ENCODE measurements at regions not wholly inside any gene's neighbourhood (a gene's known extent, or its start where the extent isn't known, plus 50 kb on each side); places are given as distances from the start of the nearest gene placed in this dataset.
"Not testable (repeated sequence)": the region's sequence is repeated elsewhere in the genome, so short reads cannot be mapped to it uniquely, and the experiment has no call there.

GRCh38 chr4:163680386-163681098 is 186.1 kb downstream of the TMA16 start:
- no peak overlapping the region for H3K9ac ChIP-seq (ENCODE audit: low read depth in 1 of 2, low read length in 2 of 2)
- no peaks in the 10 kb centered on the region for H3K9me3 ChIP-seq (ENCODE audit: control insufficient read depth in 2 of 2, low read length in 2 of 2)

GRCh38 chr4:163681208-163681821 is 186.8 kb downstream of the TMA16 start:
- Histone ChIP-seq H3K9me3 (ENCODE audit: control insufficient read depth in 2 of 2, low read length in 2 of 2) (no peaks in the 10 kb centered on the region), H3K27ac (ENCODE audit: low read depth in 2 of 2, low read length in 2 of 2) (no peak overlapping the region), H3K27me3 (ENCODE audit: control insufficient read depth in 2 of 2, insufficient read depth in 2 of 2, low read length in 2 of 2) (no peaks in the 10 kb centered on the region), H3K9ac (ENCODE audit: low read depth in 1 of 2, low read length in 2 of 2) (no peak overlapping the region), H3K4me1 (ENCODE audit: control insufficient read depth in 2 of 2, insufficient read depth in 2 of 2, low read length in 2 of 2) (no peaks in the 10 kb centered on the region), H3K36me3 (ENCODE audit: control insufficient read depth in 2 of 2, insufficient read depth in 2 of 2, low read length in 2 of 2) (no peaks in the 10 kb centered on the region), H3K4me3 (ENCODE audit: low read length in 2 of 2) (no peak overlapping the region)

More at GRCh38 chr4:163680386-163681098, 186.1 kb downstream of the TMA16 start:
- no peaks in the 10 kb centered on the region for H3K27me3 ChIP-seq (ENCODE audit: control insufficient read depth in 2 of 2, insufficient read depth in 2 of 2, low read length in 2 of 2)
- H3K27ac ChIP-seq (ENCODE audit: low read depth in 2 of 2, low read length in 2 of 2), result no peak overlapping the region
- H3K4me1 ChIP-seq (ENCODE audit: control insufficient read depth in 2 of 2, insufficient read depth in 2 of 2, low read length in 2 of 2), result no peaks in the 10 kb centered on the region
- H3K4me3 ChIP-seq (ENCODE audit: low read length in 2 of 2), result no peak overlapping the region
- no peaks in the 10 kb centered on the region for H3K36me3 ChIP-seq (ENCODE audit: control insufficient read depth in 2 of 2, insufficient read depth in 2 of 2, low read length in 2 of 2)

GRCh38 chr4:163688856-163689255 is 194.4 kb downstream of the TMA16 start:
- H3K27me3 ChIP-seq (ENCODE audit: control insufficient read depth in 2 of 2, insufficient read depth in 2 of 2, low read length in 2 of 2), result no peaks in the 10 kb centered on the region
- H3K9ac ChIP-seq (ENCODE audit: low read depth in 1 of 2, low read length in 2 of 2), result no peak overlapping the region
- H3K4me3 ChIP-seq (ENCODE audit: low read length in 2 of 2), result no peak overlapping the region
- H3K27ac ChIP-seq (ENCODE audit: low read depth in 2 of 2, low read length in 2 of 2), result no peak overlapping the region
- no peaks in the 10 kb centered on the region for H3K4me1 ChIP-seq (ENCODE audit: control insufficient read depth in 2 of 2, insufficient read depth in 2 of 2, low read length in 2 of 2)
- no peaks in the 10 kb centered on the region for H3K9me3 ChIP-seq (ENCODE audit: control insufficient read depth in 2 of 2, low read length in 2 of 2)
- no peaks in the 10 kb centered on the region for H3K36me3 ChIP-seq (ENCODE audit: control insufficient read depth in 2 of 2, insufficient read depth in 2 of 2, low read length in 2 of 2)

- Histone ChIP-seq H3K36me3 (ENCODE audit: control insufficient read depth in 2 of 2, insufficient read depth in 2 of 2, low read length in 2 of 2) (no peaks in the 10 kb centered on the region), H3K4me1 (ENCODE audit: control insufficient read depth in 2 of 2, insufficient read depth in 2 of 2, low read length in 2 of 2) (no peaks in the 10 kb centered on the region), H3K27ac (ENCODE audit: low read depth in 2 of 2, low read length in 2 of 2) (no peak overlapping the region)
Observed at GRCh38 chr4:163693211-163693610, 198.7 kb downstream of the TMA16 start.

GRCh38 chr4:163693776-163694175 is 199.3 kb downstream of the TMA16 start:
- no peak overlapping the region for H3K9ac ChIP-seq (ENCODE audit: low read depth in 1 of 2, low read length in 2 of 2)
- no peaks in the 10 kb centered on the region for H3K36me3 ChIP-seq (ENCODE audit: control insufficient read depth in 2 of 2, insufficient read depth in 2 of 2, low read length in 2 of 2)
- H3K27ac ChIP-seq (ENCODE audit: low read depth in 2 of 2, low read length in 2 of 2), result no peak overlapping the region
- no peaks in the 10 kb centered on the region for H3K27me3 ChIP-seq (ENCODE audit: control insufficient read depth in 2 of 2, insufficient read depth in 2 of 2, low read length in 2 of 2)
- H3K4me1 ChIP-seq (ENCODE audit: control insufficient read depth in 2 of 2, insufficient read depth in 2 of 2, low read length in 2 of 2), result no peaks in the 10 kb centered on the region
- no peaks in the 10 kb centered on the region for H3K9me3 ChIP-seq (ENCODE audit: control insufficient read depth in 2 of 2, low read length in 2 of 2)
- no peak overlapping the region for H3K4me3 ChIP-seq (ENCODE audit: low read length in 2 of 2)

More at GRCh38 chr4:163693211-163693610, 198.7 kb downstream of the TMA16 start:
- Histone ChIP-seq H3K4me3 (ENCODE audit: low read length in 2 of 2) (no peak overlapping the region), H3K9ac (ENCODE audit: low read depth in 1 of 2, low read length in 2 of 2) (no peak overlapping the region), H3K9me3 (ENCODE audit: control insufficient read depth in 2 of 2, low read length in 2 of 2) (no peaks in the 10 kb centered on the region), H3K27me3 (ENCODE audit: control insufficient read depth in 2 of 2, insufficient read depth in 2 of 2, low read length in 2 of 2) (no peaks in the 10 kb centered on the region)

GRCh38 chr4:163694385-163694784 is 199.9 kb downstream of the TMA16 start:
- H3K4me3 ChIP-seq (ENCODE audit: low read length in 2 of 2), result no peak overlapping the region
- H3K4me1 ChIP-seq (ENCODE audit: control insufficient read depth in 2 of 2, insufficient read depth in 2 of 2, low read length in 2 of 2), result no peaks in the 10 kb centered on the region
- no peak overlapping the region for H3K9ac ChIP-seq (ENCODE audit: low read depth in 1 of 2, low read length in 2 of 2)
- no peaks in the 10 kb centered on the region for H3K9me3 ChIP-seq (ENCODE audit: control insufficient read depth in 2 of 2, low read length in 2 of 2)
- no peaks in the 10 kb centered on the region for H3K36me3 ChIP-seq (ENCODE audit: control insufficient read depth in 2 of 2, insufficient read depth in 2 of 2, low read length in 2 of 2)
- no peak overlapping the region for H3K27ac ChIP-seq (ENCODE audit: low read depth in 2 of 2, low read length in 2 of 2)
- no peaks in the 10 kb centered on the region for H3K27me3 ChIP-seq (ENCODE audit: control insufficient read depth in 2 of 2, insufficient read depth in 2 of 2, low read length in 2 of 2)

GRCh38 chr4:163697121-163697520 is 202.6 kb downstream of the TMA16 start:
- no peak overlapping the region for H3K9ac ChIP-seq (ENCODE audit: low read depth in 1 of 2, low read length in 2 of 2)
- H3K27ac ChIP-seq (ENCODE audit: low read depth in 2 of 2, low read length in 2 of 2), result no peak overlapping the region
- no peaks in the 10 kb centered on the region for H3K9me3 ChIP-seq (ENCODE audit: control insufficient read depth in 2 of 2, low read length in 2 of 2)
- H3K27me3 ChIP-seq (ENCODE audit: control insufficient read depth in 2 of 2, insufficient read depth in 2 of 2, low read length in 2 of 2), result no peaks in the 10 kb centered on the region
- no peaks in the 10 kb centered on the region for H3K36me3 ChIP-seq (ENCODE audit: control insufficient read depth in 2 of 2, insufficient read depth in 2 of 2, low read length in 2 of 2)
- H3K4me3 ChIP-seq (ENCODE audit: low read length in 2 of 2), result no peak overlapping the region
- no peaks in the 10 kb centered on the region for H3K4me1 ChIP-seq (ENCODE audit: control insufficient read depth in 2 of 2, insufficient read depth in 2 of 2, low read length in 2 of 2)

- H3K4me1 ChIP-seq (ENCODE audit: control insufficient read depth in 2 of 2, insufficient read depth in 2 of 2, low read length in 2 of 2); H3K27ac ChIP-seq (ENCODE audit: low read depth in 2 of 2, low read length in 2 of 2); H3K27me3 ChIP-seq (ENCODE audit: control insufficient read depth in 2 of 2, insufficient read depth in 2 of 2, low read length in 2 of 2); H3K36me3 ChIP-seq (ENCODE audit: control insufficient read depth in 2 of 2, insufficient read depth in 2 of 2, low read length in 2 of 2); H3K9me3 ChIP-seq (ENCODE audit: control insufficient read depth in 2 of 2, low read length in 2 of 2); H3K9ac ChIP-seq (ENCODE audit: low read depth in 1 of 2, low read length in 2 of 2); H3K4me3 ChIP-seq (ENCODE audit: low read length in 2 of 2): not testable (repeated sequence)
Observed at GRCh38 chr4:163700383-163700782, 205.9 kb downstream of the TMA16 start.

- no peak overlapping the region for H3K9ac ChIP-seq (ENCODE audit: low read depth in 1 of 2, low read length in 2 of 2)
- H3K36me3 ChIP-seq (ENCODE audit: control insufficient read depth in 2 of 2, insufficient read depth in 2 of 2, low read length in 2 of 2), result no peaks in the 10 kb centered on the region
- H3K4me3 ChIP-seq (ENCODE audit: low read length in 2 of 2), result no peak overlapping the region
- H3K27ac ChIP-seq (ENCODE audit: low read depth in 2 of 2, low read length in 2 of 2), result no peak overlapping the region
- H3K4me1 ChIP-seq (ENCODE audit: control insufficient read depth in 2 of 2, insufficient read depth in 2 of 2, low read length in 2 of 2), result no peaks in the 10 kb centered on the region
- H3K27me3 ChIP-seq (ENCODE audit: control insufficient read depth in 2 of 2, insufficient read depth in 2 of 2, low read length in 2 of 2), result no peaks in the 10 kb centered on the region
- no peaks in the 10 kb centered on the region for H3K9me3 ChIP-seq (ENCODE audit: control insufficient read depth in 2 of 2, low read length in 2 of 2)
Observed at GRCh38 chr4:163701916-163702315, 207.4 kb downstream of the TMA16 start.

GRCh38 chr4:163702736-163703135 is 208.2 kb downstream of the TMA16 start:
- Histone ChIP-seq H3K4me3 (ENCODE audit: low read length in 2 of 2) (no peak overlapping the region), H3K27ac (ENCODE audit: low read depth in 2 of 2, low read length in 2 of 2) (no peak overlapping the region), H3K36me3 (ENCODE audit: control insufficient read depth in 2 of 2, insufficient read depth in 2 of 2, low read length in 2 of 2) (no peaks in the 10 kb centered on the region), H3K9ac (ENCODE audit: low read depth in 1 of 2, low read length in 2 of 2) (no peak overlapping the region), H3K4me1 (ENCODE audit: control insufficient read depth in 2 of 2, insufficient read depth in 2 of 2, low read length in 2 of 2) (no peaks in the 10 kb centered on the region), H3K9me3 (ENCODE audit: control insufficient read depth in 2 of 2, low read length in 2 of 2) (no peaks in the 10 kb centered on the region), H3K27me3 (ENCODE audit: control insufficient read depth in 2 of 2, insufficient read depth in 2 of 2, low read length in 2 of 2) (no peaks in the 10 kb centered on the region)

Measured in mucosa of rectum (tissue), 2 donors.